WI38 (cell line): ENCODE measurements at regions not wholly inside any gene's neighbourhood (a gene's known extent, or its start where the extent isn't known, plus 50 kb on each side); places are given as distances from the start of the nearest gene placed in this dataset.

Experiments used
- H3K4me3 ChIP-seq: 2 replicates; pipeline ENCODE4 v1.5.1; 2011; ENCODE audit warnings: low read depth, mild to moderate bottlenecking, control low read depth, low read length
- CTCF ChIP-seq: IDR thresholded peaks from 2 replicates; pipeline ENCODE4 v1.5.1; 2012; ENCODE audit warnings: low read depth, mild to moderate bottlenecking, control low read depth, low read length

- TF ChIP-seq CTCF = no peak
- no peak overlapping the region for H3K4me3 ChIP-seq
Measured at GRCh38 chr1:166700696-166701095, 138.6 kb upstream of the POGK start.

DNA sequence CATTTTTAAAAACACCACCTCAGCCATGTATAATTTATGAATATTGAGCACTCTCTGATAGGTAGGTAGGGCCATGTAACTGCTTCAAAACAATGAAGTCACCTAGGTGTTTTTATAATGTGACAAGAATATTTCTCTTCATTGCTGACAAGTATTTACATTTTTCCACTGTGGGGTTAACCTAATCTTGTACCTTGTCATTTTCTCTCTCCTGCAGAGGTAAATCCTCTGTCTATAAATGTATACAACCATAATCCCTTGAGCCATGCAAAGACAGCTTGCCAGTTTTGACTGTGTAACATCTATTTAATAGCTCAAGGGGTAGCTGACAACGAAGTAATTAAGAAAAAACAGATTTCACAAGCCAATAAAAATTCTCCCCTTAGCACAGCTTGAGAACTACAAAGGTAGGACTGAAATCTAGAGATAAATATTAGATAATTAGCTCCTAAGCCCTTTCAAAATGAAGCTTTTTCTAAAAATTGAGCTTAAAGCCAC is 137.6 kb upstream of the POGK start:
- TF ChIP-seq CTCF = no peak
- no peak overlapping the region for H3K4me3 ChIP-seq

GRCh38 chr1:166703141-166703540 is 136.1 kb upstream of the POGK start:
- H3K4me3 ChIP-seq = no peak overlapping the region
- TF ChIP-seq CTCF = no peak

DNA sequence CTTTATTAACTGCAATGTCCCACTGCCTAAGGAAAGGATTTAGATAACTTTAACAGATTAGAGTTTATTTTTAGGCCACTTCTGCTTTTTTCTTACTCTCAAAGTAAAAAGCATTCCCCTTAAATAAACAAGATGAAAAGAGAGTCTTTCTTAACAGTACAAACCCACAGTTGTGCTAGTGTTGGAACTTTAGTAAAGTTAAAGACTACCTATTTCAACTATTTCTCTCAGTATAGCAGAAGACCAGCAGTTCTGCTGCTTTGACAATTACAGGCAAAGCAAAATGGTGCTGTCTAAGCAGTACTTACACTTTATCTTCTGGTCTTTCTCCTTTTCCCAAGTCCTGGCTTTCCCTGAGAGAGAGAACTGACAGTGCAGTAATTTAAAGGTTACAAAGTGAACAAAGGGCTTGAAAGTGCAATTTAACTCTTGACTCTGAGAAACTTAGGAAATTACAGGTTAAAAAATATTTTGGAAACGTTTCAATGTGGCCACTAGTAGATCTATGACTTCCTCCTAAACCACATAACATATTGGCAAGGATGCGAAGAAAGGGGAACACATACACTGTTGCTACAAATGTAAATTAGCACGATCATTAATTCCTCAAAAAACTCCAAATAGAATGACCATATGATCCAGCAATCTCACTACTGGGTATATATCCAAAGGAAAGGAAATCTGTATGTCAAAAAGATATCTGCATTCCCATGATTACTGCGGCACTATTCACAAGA is 135.4 kb upstream of the POGK start:
- H3K4me3 ChIP-seq = no peak overlapping the region
- TF ChIP-seq CTCF = no peak

DNA sequence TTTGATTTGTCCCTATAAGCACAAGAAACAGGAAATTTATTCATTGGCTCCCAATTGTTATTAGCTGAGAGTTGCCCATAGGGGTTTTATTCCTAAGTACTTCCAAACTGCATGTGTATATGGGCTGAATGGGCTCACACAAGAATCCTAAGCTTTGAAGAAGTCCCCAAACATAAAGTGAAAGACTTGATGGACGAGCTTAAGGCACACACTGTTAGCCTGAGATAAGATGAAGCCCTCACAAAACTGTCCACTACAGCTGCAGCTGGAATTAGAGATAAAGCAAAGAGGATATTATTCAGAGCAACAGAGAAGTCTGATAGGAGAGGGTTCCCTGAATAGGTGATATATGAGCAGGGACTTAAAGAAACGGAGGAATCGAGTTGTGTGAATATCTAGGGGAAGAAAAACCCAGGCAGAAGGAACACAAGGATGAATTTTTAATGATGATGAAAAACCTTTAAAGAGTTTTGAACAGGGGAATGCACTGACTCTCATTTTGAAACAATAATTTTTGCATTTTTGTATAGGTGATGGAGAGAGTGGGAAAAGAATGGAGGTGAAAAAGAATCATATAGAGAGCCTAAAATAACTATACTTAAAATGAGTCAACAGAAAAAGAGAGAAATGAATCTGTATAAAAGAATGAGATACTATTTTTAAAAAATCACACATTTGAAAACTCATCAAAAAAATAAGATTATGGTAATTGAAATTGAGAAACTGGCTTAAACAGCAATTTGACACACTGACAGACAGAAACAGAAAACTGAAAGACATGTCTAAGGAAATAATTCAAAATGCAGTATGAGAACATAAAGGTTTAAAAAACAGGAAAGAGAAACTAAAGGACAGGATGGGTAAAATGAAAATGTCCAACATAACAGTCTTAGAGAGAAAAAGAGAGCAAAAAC is 133.6 kb upstream of the POGK start:
- TF ChIP-seq CTCF = no peak
- H3K4me3 ChIP-seq = no peak overlapping the region

DNA sequence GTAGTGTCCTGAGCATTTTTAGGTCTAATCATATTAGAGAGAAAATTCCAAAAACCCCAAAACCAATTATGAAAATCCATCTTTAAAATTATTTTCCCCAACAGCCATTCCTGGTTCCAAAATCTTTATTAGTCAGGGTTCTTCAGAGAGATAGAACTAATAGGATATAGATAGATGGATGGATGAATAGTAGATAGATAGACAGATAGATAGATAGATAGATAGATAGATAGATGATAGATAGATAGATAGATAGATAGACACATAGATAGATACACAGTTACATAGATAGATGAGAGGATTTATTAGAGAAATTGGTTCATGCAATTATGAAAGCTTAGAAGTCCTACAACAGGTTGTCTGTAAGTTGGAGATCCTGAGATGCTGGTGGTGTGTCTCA is 122.7 kb upstream of the POGK start:
- no peak overlapping the region for H3K4me3 ChIP-seq
- TF ChIP-seq CTCF = no peak

DNA sequence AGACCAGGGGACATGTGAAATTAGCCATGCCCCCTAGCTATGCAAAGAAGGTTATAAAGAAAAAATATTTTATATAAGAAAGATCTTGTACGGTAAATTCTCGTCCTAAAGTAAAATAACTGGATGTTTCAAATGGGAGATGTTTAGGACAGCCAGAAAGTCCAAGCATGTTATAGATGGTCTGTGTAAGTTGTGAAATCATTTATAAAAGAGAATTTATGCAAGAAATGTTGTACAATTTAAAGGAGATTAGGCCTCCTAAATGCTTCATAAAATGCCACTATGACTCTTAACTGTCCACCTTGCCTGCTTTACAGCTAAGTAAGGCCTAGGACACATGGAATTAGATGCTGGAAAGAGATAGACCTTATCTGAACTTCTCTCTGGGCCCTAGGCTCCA is 118.1 kb upstream of the POGK start:
- no peak overlapping the region for H3K4me3 ChIP-seq
- TF ChIP-seq CTCF = no peak
